ENCODE measurements at regions not wholly inside any gene's neighbourhood (a gene's known extent, or its start where the extent isn't known, plus 50 kb on each side); places are given as distances from the start of the nearest gene placed in this dataset.

DNA sequence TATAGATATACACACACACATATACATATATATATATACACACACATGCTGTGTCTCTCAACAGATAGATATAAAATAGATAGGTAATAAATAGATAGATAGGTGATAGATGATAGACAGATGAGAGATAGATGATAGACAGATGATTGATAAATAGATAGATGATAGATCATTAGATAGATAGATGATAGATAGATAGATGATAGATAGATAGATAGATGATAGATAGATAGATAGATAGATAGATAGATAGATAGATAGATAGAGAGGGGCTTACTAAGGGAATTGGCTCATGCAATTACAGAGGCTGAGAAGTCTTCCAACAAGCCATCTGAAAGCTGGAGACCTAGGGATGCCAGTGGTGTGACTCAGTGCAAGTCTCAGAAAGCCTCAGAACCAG lies 394.5 kb downstream of the ICE1 start:
- Histone ChIP-seq H3K4me3 (no peak overlapping the region), H3K36me3 (no peaks in the 10 kb centered on the region), H3K27ac (no peak overlapping the region), H3K9me3 (no peaks in the 10 kb centered on the region), H3K4me1 (no peaks in the 10 kb centered on the region), H3K27me3 (no peaks in the 10 kb centered on the region)
- in situ Hi-C loops (cut with MboI; ENCODE audit: low pct_ligation_motif_present in 1 of 4, low pct_unique_long_range_greater_than_20kb in 1 of 4, low sequenced_read_pairs in 3 of 4) = no loop called here
- DNase-seq = no peak
- TF ChIP-seq, protein P1, sequence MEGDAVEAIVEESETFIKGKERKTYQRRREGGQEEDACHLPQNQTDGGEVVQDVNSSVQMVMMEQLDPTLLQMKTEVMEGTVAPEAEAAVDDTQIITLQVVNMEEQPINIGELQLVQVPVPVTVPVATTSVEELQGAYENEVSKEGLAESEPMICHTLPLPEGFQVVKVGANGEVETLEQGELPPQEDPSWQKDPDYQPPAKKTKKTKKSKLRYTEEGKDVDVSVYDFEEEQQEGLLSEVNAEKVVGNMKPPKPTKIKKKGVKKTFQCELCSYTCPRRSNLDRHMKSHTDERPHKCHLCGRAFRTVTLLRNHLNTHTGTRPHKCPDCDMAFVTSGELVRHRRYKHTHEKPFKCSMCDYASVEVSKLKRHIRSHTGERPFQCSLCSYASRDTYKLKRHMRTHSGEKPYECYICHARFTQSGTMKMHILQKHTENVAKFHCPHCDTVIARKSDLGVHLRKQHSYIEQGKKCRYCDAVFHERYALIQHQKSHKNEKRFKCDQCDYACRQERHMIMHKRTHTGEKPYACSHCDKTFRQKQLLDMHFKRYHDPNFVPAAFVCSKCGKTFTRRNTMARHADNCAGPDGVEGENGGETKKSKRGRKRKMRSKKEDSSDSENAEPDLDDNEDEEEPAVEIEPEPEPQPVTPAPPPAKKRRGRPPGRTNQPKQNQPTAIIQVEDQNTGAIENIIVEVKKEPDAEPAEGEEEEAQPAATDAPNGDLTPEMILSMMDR (IDR thresholded peaks at IDR 0.05) = no peak
- intact Hi-C loops (cut with DNase I; ENCODE audit: low total_unique reads) = no loop called here

DNA sequence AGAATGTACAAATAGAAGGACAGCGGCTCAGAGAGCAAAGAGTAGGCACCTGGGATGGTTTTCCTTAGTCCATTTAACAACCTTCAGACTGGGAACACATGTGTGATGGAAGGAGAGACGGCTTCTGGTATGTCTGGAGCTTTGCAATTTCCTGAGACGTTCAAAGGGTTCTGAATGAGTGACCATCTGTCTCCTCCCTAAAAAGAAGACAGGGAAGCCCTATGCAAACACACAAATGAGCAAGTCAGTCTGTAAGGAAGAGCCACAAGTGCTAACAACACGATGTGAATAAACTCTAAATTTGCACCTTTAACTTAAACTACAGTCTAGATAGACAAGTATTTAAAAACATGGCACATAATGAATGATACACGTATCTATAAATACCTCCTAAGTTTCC lies 391.0 kb downstream of the ICE1 start:
- Histone ChIP-seq H3K27ac (no peak overlapping the region), H3K27me3 (no peaks in the 10 kb centered on the region), H3K36me3 (no peaks in the 10 kb centered on the region), H3K9me3 (no peaks in the 10 kb centered on the region), H3K4me3 (no peak overlapping the region), H3K4me1 (no peaks in the 10 kb centered on the region)
- intact Hi-C loops (cut with DNase I; ENCODE audit: low total_unique reads) (no loop called here), in situ Hi-C loops (cut with MboI; ENCODE audit: low pct_ligation_motif_present in 1 of 4, low pct_unique_long_range_greater_than_20kb in 1 of 4, low sequenced_read_pairs in 3 of 4) (no loop called here)
- 47 to 57% methylated on average over 3 to 5 of the region's 5 CpGs for WGBS, 2 donors (ENCODE audit: low coverage in 1 of 2)
- DNase-seq = no peak
- TF ChIP-seq POLR2A (IDR thresholded peaks at IDR 0.05) (no peak), POLR2AphosphoS5 (IDR thresholded peaks at IDR 0.05) (no peak), EP300 (IDR thresholded peaks at IDR 0.05; ENCODE audit: low read depth) (no peak)
- TF ChIP-seq, protein P1 (IDR thresholded peaks at IDR 0.05) = no peak

DNA sequence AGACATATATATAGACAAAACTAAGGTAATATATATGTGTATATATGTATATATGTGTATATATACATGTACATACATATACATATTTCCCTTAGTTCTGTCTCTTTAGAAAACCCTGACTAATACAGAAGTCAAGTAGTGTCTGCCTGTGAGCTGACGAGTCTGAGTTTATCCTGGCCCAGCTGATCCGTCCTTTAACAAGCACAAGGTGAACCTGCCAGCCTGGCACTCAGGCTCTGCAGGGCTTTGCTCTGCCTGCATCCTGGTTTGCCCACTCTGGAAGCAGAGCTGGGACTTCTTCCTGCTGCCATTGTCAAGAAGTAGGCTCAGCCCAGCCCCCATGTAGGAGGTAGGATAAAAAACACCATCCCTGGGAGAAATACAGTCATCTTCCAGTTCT lies 388.0 kb downstream of the ICE1 start:
- H3K9me3 ChIP-seq = no peaks in the 10 kb centered on the region
- intact Hi-C loops (cut with DNase I; ENCODE audit: low total_unique reads) = no loop called here
- H3K36me3 ChIP-seq = no peaks in the 10 kb centered on the region
- no peaks in the 10 kb centered on the region for H3K27me3 ChIP-seq
- no peak overlapping the region for H3K27ac ChIP-seq
- in situ Hi-C loops (cut with MboI; ENCODE audit: low pct_ligation_motif_present in 1 of 4, low pct_unique_long_range_greater_than_20kb in 1 of 4, low sequenced_read_pairs in 3 of 4) = no loop called here
- 49% methylated on average over 2 of the region's 2 CpGs; no CpG with 5 or more reads in 1 of the 2 donors for WGBS, 2 donors (ENCODE audit: low coverage in 1 of 2)
- no peaks in the 10 kb centered on the region for H3K4me1 ChIP-seq
- no peak overlapping the region for H3K4me3 ChIP-seq
- no peak for DNase-seq
- no peak for TF ChIP-seq POLR2A (IDR thresholded peaks at IDR 0.05)
- no peak for TF ChIP-seq EP300 (IDR thresholded peaks at IDR 0.05; ENCODE audit: low read depth)
- TF ChIP-seq, protein P1 (IDR thresholded peaks at IDR 0.05) = no peak
- TF ChIP-seq POLR2AphosphoS5 (IDR thresholded peaks at IDR 0.05) = no peak

DNA sequence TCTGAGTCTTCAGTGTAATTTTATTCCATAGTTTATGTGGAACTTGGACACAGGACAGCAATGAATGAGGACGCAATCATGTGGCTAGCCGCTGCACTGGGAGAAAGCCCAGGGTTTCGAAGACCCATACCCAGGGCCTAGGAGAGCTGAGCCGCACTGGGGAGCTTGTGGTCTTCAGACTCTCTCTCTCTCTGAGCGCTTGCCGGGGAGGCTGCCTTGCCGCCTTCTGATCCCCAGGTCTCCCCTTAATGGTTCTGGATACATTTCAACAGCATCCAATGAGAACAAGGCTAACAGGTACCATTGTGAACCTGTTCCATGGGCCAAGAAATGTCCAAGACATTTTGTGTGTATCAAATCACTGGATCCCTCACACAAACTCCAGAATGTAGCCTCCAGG lies 383.4 kb downstream of the ICE1 start:
- no peaks in the 10 kb centered on the region for H3K4me1 ChIP-seq
- DNase-seq = no peak
- in situ Hi-C loops (cut with MboI; ENCODE audit: low pct_ligation_motif_present in 1 of 4, low pct_unique_long_range_greater_than_20kb in 1 of 4, low sequenced_read_pairs in 3 of 4) (no loop called here), intact Hi-C loops (cut with DNase I; ENCODE audit: low total_unique reads) (no loop called here)
- H3K4me3 ChIP-seq = no peak overlapping the region
- TF ChIP-seq, protein P1 (IDR thresholded peaks at IDR 0.05) = no peak
- TF ChIP-seq POLR2AphosphoS5 (IDR thresholded peaks at IDR 0.05) (no peak), EP300 (IDR thresholded peaks at IDR 0.05; ENCODE audit: low read depth) (no peak), POLR2A (IDR thresholded peaks at IDR 0.05) (no peak)
- no peaks in the 10 kb centered on the region for H3K36me3 ChIP-seq
- H3K27ac ChIP-seq = no peak overlapping the region
- 88 to 98% methylated on average over 3 to 7 of the region's 7 CpGs for WGBS, 2 donors (ENCODE audit: low coverage in 1 of 2)
- no peaks in the 10 kb centered on the region for H3K9me3 ChIP-seq
- no peaks in the 10 kb centered on the region for H3K27me3 ChIP-seq

All from transverse colon (tissue), 4 donors.